HG03196 (cell line): ENCODE measurements at regions not wholly inside any gene's neighbourhood (a gene's known extent, or its start where the extent isn't known, plus 50 kb on each side); places are given as distances from the start of the nearest gene placed in this dataset.
"Not testable (repeated sequence)": the region's sequence is repeated elsewhere in the genome, so short reads cannot be mapped to it uniquely, and the experiment has no call there.

Source experiments
- ATAC-seq: cut with Tn5 transposase; IDR thresholded peaks from one replicate; pipeline ENCODE4 v1.9.1; 2021; ENCODE audit not compliant: unreplicated experiment

DNA sequence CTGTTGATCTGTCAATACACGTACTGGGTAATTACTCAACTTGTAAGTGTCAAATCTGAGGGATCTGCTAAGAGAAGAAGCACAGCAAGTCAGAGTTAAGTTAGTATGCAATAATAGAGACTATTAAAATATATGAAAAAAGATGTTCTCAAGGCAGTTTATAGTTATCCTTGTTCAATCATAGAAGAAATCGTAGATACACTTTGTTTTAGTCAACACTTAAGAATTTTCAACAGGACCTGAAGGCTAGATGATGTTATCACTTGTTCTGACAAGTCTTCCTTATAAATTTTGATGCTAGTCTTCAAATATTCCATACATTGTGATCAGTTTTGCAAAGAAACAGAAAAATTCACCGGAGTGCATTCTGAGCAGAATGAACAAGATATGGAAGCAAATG lies 91.1 kb upstream of the KCNQ5 start:
- no peak for ATAC-seq

- ATAC-seq: no peak
Observed at GRCh38 chr6:72533606-72534005, 88.3 kb upstream of the KCNQ5 start.

DNA sequence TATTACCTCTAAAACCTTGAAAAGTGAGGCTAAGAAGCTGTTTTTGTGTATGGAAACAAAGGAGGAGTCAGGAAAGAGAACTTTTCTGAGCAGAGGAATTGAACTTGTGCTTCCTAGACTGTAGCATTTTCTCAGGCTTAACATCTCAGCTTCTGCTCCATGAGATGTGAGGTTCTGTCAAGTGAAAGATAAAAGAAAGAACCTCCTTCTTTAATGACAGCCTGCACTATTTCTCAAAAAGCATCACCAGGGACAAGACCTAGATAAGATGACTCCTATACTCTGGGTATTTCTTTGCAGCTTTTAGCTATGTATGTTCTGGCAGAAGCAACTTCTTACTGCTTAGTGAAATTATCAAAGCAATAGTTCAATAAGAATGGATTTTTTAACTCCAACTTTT lies 87.6 kb upstream of the KCNQ5 start:
- no peak for ATAC-seq

DNA sequence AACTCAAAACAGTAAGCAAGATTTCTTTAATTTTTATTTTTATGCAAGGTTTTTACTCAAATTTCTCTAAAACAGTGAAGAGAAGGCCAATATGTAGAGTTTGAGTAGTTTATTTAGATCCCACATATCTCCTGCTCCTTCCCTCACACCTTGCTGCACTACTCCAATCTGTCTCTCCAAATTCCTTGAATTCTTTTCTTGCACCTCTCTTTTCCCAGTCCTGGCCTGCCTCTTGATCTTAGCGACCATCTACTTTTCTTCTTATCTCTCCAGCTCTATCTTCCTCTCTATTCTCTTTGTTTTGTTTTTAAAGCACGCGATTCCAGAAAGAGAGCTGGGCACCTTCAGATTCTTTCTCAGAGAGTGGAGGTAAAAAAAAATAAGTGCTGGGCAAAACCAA lies 86.7 kb upstream of the KCNQ5 start:
- no peak for ATAC-seq

DNA sequence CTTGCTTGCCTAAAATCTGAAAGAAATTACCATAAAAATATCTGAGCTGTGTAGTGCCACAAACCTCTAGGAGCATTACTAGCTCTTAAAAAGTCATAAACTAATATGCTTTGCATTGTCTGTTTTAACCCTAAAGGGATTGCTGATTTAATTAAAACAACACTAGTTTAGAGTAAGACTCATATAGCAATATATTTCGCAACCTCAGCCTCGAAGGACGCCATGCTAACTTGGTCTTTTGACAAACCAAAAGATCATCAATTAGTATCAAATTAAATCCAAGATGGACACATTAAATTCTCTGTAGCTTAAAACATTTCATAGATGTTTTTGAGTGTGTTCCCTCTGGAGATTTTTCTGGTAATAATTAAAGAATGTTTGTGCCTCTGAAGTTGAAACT lies 74.8 kb upstream of the KCNQ5 start:
- ATAC-seq: no peak

GRCh38 chr6:72551470-72551869 lies 70.4 kb upstream of the KCNQ5 start:
- ATAC-seq: no peak

- ATAC-seq: no peak
Observed at GRCh38 chr6:72552938-72553337, 68.9 kb upstream of the KCNQ5 start.

- ATAC-seq: no peak
Observed at GRCh38 chr6:72553531-72554511, 68.0 kb upstream of the KCNQ5 start.

GRCh38 chr6:72554761-72555221 lies 67.1 kb upstream of the KCNQ5 start:
- no peak for ATAC-seq

DNA sequence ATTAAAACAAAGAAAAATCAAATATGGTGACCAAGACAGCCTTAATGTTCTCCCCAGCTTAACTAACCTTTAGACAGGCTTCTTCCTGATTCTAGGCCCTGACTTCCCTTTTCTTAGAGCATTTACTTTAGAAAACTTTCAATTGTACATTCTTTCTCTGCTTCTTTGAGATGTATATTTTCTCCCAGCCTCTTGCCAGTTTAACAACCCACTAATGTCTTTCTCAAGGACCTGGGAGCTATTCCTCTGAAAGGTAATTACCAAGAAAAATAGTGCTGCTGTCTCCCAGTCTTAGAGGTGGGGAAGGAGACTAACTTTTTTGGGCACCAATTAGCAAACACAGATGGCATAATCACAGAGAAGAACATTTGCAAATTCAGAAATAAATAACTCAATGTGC lies 62.8 kb upstream of the KCNQ5 start:
- ATAC-seq: no peak

GRCh38 chr6:72559555-72559954 lies 62.3 kb upstream of the KCNQ5 start:
- ATAC-seq: no peak

GRCh38 chr6:72560721-72561593 lies 60.9 kb upstream of the KCNQ5 start:
- ATAC-seq: no peak

DNA sequence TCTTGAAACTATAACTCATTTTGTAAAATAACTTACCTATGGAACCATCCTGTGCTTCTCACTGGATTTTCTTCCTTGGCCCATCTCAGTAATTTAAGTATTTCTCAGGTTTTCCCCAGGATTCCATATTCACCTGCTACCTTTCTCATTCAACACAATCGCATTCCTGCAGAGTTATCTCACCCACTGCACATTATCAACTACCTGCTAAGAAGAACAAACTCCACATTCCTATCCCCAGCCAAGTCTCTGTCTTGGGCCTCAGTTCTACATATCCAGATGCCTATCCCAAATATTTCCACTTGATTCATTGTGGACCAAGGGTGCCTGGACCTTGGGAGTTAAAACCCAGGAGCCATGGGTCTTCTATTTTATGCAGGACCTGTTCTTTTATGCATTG lies 60.2 kb upstream of the KCNQ5 start:
- ATAC-seq: no peak

GRCh38 chr6:72564231-72564630 lies 57.6 kb upstream of the KCNQ5 start:
- no peak for ATAC-seq

DNA sequence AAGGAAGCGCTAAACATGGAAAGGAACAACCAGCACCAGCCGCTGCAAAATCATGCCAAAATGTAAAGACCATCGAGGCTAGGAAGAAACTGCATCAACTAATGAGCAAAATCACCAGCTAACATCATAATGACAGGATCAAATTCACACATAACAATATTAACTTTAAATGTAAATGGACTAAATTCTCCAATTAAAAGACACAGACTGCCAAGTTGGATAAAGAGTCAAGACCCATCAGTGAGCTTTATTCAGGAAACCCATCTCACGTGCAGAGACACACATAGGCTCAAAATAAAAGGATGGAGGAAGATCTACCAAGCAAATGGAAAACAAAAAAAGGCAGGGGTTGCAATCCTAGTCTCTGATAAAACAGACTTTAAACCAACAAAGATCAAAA lies 49.9 kb upstream of the KCNQ5 start:
- ATAC-seq: not testable (repeated sequence)
